ENCODE measurements at regions not wholly inside any gene's neighbourhood (a gene's known extent, or its start where the extent isn't known, plus 50 kb on each side); places are given as distances from the start of the nearest gene placed in this dataset.

DNA sequence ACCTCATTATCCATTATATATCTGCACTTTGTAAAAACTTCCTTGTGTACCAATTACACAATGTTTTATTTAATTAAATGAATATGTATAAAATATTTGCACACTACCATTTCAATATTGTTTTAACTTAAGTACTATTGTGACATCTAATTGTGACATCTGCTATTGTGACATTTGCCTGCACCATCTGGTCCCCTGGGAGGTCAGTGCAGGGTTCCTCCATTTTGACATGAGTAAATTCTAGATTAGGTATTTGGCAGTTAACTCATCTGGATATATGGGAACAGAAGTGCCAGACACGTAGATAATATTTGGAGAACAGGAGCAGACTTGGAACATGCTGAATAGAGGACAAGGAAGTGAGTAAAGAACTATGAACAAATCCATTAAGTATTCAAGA, 332.1 kb downstream of the VGLL3 start:
- TF ChIP-seq POLR2AphosphoS5 (IDR thresholded peaks at IDR 0.05; ENCODE audit: low read depth, low read length) (no peak), SIN3A (IDR thresholded peaks at IDR 0.05; ENCODE audit: borderline replicate concordance, insufficient read depth, low read length) (no peak), TAF1 (IDR thresholded peaks at IDR 0.05; ENCODE audit: borderline replicate concordance, insufficient read depth, low read length) (no peak), FOXP2 (optimal IDR thresholded peaks at IDR 0.05; ENCODE audit: borderline replicate concordance, extremely low read depth, extremely low read length, insufficient read depth) (no peak)
- TF ChIP-seq, protein P1, sequence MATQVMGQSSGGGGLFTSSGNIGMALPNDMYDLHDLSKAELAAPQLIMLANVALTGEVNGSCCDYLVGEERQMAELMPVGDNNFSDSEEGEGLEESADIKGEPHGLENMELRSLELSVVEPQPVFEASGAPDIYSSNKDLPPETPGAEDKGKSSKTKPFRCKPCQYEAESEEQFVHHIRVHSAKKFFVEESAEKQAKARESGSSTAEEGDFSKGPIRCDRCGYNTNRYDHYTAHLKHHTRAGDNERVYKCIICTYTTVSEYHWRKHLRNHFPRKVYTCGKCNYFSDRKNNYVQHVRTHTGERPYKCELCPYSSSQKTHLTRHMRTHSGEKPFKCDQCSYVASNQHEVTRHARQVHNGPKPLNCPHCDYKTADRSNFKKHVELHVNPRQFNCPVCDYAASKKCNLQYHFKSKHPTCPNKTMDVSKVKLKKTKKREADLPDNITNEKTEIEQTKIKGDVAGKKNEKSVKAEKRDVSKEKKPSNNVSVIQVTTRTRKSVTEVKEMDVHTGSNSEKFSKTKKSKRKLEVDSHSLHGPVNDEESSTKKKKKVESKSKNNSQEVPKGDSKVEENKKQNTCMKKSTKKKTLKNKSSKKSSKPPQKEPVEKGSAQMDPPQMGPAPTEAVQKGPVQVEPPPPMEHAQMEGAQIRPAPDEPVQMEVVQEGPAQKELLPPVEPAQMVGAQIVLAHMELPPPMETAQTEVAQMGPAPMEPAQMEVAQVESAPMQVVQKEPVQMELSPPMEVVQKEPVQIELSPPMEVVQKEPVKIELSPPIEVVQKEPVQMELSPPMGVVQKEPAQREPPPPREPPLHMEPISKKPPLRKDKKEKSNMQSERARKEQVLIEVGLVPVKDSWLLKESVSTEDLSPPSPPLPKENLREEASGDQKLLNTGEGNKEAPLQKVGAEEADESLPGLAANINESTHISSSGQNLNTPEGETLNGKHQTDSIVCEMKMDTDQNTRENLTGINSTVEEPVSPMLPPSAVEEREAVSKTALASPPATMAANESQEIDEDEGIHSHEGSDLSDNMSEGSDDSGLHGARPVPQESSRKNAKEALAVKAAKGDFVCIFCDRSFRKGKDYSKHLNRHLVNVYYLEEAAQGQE (IDR thresholded peaks at IDR 0.05; ENCODE audit: insufficient read depth in 1 of 2, low read depth in 2 of 2, low read length in 2 of 2): no peak

DNA sequence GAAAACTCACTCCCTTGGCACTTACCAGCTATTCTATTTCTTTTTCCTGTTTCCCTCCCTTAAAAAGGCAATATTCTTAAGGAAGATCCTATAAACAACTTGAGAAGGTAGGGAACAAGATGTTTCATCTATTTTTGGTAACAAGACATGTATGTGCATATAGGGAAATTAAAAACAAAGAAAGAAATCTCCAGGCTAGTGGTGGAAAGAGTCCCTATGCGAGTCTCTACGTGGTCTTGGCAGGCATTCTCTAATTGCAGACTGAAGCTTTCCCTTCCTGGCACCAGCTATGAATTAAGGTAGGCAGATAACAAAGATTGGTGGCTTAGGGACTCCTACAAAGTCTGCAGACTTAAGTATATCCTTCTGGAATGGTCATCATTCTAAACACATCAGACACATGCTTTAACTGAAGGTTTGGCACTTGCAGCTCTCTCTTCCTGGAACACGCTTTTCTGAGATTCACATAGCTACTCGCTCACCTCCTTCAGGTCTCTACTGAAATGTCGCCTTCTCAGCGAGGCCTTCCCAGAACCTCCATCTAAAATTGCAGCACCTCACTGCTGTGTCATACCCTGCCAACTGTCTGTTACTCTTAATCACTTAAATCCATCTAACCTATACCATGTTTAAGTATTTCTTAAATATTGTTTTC, 336.0 kb downstream of the VGLL3 start:
- TF ChIP-seq, protein P1 (IDR thresholded peaks at IDR 0.05; ENCODE audit: insufficient read depth in 1 of 2, low read depth in 2 of 2, low read length in 2 of 2): no peak
- no peak for TF ChIP-seq TAF1 (IDR thresholded peaks at IDR 0.05; ENCODE audit: borderline replicate concordance, insufficient read depth, low read length)

DNA sequence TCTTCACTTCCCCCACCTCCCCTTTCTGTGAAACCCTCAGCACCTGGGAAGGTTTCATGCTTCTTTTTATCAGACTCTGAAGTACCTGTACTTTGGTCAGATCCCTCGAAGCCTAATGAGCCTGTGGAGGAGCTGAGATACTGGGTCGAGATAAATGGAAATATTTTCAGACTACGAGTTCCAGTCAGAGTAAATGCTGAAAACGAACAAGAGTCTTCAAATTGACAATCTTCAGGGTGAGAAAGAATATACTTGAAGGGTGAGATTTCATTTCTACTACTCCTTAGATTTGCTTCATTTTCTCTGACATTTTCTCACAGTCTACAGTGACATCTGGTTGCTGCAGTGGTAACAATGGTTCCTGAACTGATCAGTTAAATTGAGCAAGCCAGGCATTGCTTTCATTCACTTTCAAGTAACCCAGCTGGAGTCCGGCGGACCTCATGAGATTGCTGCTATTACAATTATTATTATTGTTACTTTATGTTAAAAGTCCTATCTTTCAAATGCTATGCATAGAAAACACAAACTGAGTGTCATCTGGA, 337.2 kb downstream of the VGLL3 start:
- TF ChIP-seq FOXP2 (optimal IDR thresholded peaks at IDR 0.05; ENCODE audit: borderline replicate concordance, extremely low read depth, extremely low read length, insufficient read depth) (no peak), POLR2AphosphoS5 (IDR thresholded peaks at IDR 0.05; ENCODE audit: low read depth, low read length) (no peak), SIN3A (IDR thresholded peaks at IDR 0.05; ENCODE audit: borderline replicate concordance, insufficient read depth, low read length) (no peak), TAF1 (IDR thresholded peaks at IDR 0.05; ENCODE audit: borderline replicate concordance, insufficient read depth, low read length) (no peak)
- TF ChIP-seq, protein P1 (IDR thresholded peaks at IDR 0.05; ENCODE audit: insufficient read depth in 1 of 2, low read depth in 2 of 2, low read length in 2 of 2): no peak

DNA sequence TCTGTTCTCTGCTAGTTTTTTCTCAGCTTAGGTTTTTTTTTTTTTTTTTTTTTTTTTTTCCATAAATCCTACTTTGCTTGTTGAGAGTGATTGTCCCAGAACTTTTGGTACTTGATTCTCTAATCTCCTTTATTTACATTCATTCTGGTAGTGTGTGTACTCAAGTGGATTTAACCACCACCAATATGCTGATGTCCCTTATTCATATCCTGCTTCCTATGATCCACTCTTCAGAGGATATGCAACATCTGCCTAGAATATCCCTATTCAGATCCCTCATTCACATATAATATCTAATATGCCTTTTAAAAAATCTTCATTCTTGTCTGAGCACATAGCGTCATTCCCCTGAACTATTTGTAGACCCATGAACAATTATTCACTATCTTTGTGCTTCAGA, 342.9 kb downstream of the VGLL3 start:
- no peak for TF ChIP-seq FOXP2 (optimal IDR thresholded peaks at IDR 0.05; ENCODE audit: borderline replicate concordance, extremely low read depth, extremely low read length, insufficient read depth)
- TF ChIP-seq TAF1 (IDR thresholded peaks at IDR 0.05; ENCODE audit: borderline replicate concordance, insufficient read depth, low read length): no peak
- TF ChIP-seq, protein P1 (IDR thresholded peaks at IDR 0.05; ENCODE audit: insufficient read depth in 1 of 2, low read depth in 2 of 2, low read length in 2 of 2): no peak
- no peak for TF ChIP-seq POLR2AphosphoS5 (IDR thresholded peaks at IDR 0.05; ENCODE audit: low read depth, low read length)
- no peak for TF ChIP-seq SIN3A (IDR thresholded peaks at IDR 0.05; ENCODE audit: borderline replicate concordance, insufficient read depth, low read length)

DNA sequence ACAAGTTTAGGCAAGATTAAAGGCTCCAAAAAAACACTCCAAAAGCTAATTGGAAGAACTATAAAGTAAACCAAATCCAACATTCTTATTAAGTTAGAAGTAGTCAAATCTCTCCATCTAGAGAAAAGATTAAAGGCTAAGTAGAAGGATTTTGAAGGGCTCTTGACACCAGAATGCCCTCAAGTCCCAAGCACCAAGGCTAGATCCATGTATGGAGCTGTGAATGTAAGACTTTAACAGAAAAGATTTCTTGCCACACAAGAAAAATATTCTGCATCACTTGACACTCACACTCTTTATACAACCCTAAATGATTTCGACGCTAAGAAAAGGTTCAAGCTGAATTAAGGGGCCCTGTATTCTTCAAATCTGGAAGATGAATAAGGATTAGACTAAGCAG, 345.2 kb downstream of the VGLL3 start:
- TF ChIP-seq SIN3A (IDR thresholded peaks at IDR 0.05; ENCODE audit: borderline replicate concordance, insufficient read depth, low read length) (no peak), POLR2AphosphoS5 (IDR thresholded peaks at IDR 0.05; ENCODE audit: low read depth, low read length) (no peak), TAF1 (IDR thresholded peaks at IDR 0.05; ENCODE audit: borderline replicate concordance, insufficient read depth, low read length) (no peak), FOXP2 (optimal IDR thresholded peaks at IDR 0.05; ENCODE audit: borderline replicate concordance, extremely low read depth, extremely low read length, insufficient read depth) (no peak)
- TF ChIP-seq, protein P1 (IDR thresholded peaks at IDR 0.05; ENCODE audit: insufficient read depth in 1 of 2, low read depth in 2 of 2, low read length in 2 of 2): no peak
